ENCODE measurements at regions not wholly inside any gene's neighbourhood (a gene's known extent, or its start where the extent isn't known, plus 50 kb on each side); places are given as distances from the start of the nearest gene placed in this dataset.

DNA sequence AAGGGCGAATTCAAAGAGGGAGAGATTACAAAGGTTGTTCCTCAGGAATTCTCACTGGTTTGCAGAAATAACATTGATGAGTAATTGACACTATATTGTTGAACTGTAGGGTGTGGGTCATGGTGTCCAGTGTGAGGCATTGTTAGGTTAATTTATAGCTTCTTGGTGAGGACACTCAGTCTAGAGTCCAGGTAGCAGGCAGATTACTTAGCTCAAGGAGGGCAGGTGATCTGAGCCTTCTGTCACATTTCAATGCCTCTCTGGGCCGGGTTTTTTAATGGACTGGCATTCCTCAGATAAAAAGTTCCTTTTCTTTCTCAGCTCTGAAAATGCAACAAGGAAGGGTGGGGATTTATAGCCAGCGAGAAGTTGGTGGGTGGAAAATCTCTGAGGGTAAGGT is 194.2 kb upstream of the PROK2 start:
- Histone ChIP-seq H3K9me2 (ENCODE audit: insufficient read depth) (no peaks in the 10 kb centered on the region), H3K4me2 (no peak overlapping the region), H4K20me1 (ENCODE audit: insufficient read depth) (no peaks in the 10 kb centered on the region), H3F3A (ENCODE audit: insufficient read depth, low read depth) (no peaks in the 10 kb centered on the region), H3K27ac (no peak overlapping the region), H3K79me2 (ENCODE audit: low read depth) (no peaks in the 10 kb centered on the region), H3K4me1 (replicated peaks; ENCODE audit: insufficient read depth) (no peaks in the 10 kb centered on the region), H3K27me3 (ENCODE audit: insufficient read depth, low read depth) (peaks cover 18% of the 10 kb centered on the region), H2AFZ (no peak overlapping the region), H3K36me3 (ENCODE audit: low read depth) (no peaks in the 10 kb centered on the region), H3K9me3 (ENCODE audit: insufficient read depth, low read depth) (no peaks in the 10 kb centered on the region), H3K4me3 (no peak overlapping the region)
- intact Hi-C loops (cut with micrococcal nuclease; ENCODE audit: unreplicated experiment) = no loop called here
- ChIA-PET CTCF (no interaction called here), POLR2A (ENCODE audit: unreplicated experiment) (no interaction called here)
- DNase-seq = no peak
- no TSS peak for BruUV-seq (replicated peaks)
- no peak for TF ChIP-seq EZH2 (IDR thresholded peaks at IDR 0.05; ENCODE audit: low read depth)
- TF ChIP-seq, protein P1, sequence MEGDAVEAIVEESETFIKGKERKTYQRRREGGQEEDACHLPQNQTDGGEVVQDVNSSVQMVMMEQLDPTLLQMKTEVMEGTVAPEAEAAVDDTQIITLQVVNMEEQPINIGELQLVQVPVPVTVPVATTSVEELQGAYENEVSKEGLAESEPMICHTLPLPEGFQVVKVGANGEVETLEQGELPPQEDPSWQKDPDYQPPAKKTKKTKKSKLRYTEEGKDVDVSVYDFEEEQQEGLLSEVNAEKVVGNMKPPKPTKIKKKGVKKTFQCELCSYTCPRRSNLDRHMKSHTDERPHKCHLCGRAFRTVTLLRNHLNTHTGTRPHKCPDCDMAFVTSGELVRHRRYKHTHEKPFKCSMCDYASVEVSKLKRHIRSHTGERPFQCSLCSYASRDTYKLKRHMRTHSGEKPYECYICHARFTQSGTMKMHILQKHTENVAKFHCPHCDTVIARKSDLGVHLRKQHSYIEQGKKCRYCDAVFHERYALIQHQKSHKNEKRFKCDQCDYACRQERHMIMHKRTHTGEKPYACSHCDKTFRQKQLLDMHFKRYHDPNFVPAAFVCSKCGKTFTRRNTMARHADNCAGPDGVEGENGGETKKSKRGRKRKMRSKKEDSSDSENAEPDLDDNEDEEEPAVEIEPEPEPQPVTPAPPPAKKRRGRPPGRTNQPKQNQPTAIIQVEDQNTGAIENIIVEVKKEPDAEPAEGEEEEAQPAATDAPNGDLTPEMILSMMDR (conservative IDR thresholded peaks at IDR 0.05) = no peak

DNA sequence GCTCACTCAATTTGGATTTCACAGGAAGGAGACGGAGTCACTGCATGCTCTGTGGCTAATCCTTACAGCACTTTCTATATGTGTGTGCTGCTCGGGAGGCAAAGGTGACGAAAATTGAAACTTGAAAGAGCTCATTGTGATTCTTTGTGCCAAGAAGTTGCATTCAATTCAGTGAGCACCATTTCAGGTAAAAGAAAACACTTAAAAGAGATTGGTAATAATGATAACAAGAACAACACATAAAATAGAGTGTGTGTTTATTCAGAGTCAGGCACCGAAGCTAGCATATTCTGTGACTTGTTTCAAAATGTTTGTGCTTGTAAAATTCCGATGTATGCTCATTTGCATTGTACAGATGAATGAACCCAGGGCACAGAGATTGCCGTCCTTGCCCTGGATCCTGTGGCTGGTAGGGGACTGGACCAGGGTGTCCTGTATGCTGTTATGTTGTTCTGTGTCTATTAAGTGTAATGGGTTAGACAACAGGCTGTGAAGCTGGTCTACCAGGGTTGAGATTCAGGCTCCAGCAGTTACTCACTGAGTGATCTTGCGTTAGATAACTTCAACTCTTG is 193.3 kb upstream of the PROK2 start:
- Histone ChIP-seq H3K36me3 (ENCODE audit: low read depth) (no peaks in the 10 kb centered on the region), H3F3A (ENCODE audit: insufficient read depth, low read depth) (no peaks in the 10 kb centered on the region), H3K27ac (no peak overlapping the region), H3K27me3 (ENCODE audit: insufficient read depth, low read depth) (peaks cover 18% of the 10 kb centered on the region), H2AFZ (no peak overlapping the region), H3K9me2 (ENCODE audit: insufficient read depth) (no peaks in the 10 kb centered on the region), H3K4me1 (replicated peaks; ENCODE audit: insufficient read depth) (no peaks in the 10 kb centered on the region), H3K79me2 (ENCODE audit: low read depth) (no peaks in the 10 kb centered on the region), H3K4me2 (no peak overlapping the region), H4K20me1 (ENCODE audit: insufficient read depth) (no peaks in the 10 kb centered on the region), H3K4me3 (no peak overlapping the region), H3K9me3 (ENCODE audit: insufficient read depth, low read depth) (no peaks in the 10 kb centered on the region)
- intact Hi-C loops (cut with micrococcal nuclease; ENCODE audit: unreplicated experiment) = no loop called here
- CTCF ChIA-PET = no interaction called here
- POLR2A ChIA-PET (ENCODE audit: unreplicated experiment) = no interaction called here
- BruUV-seq (replicated peaks) = no TSS peak
- no peak for DNase-seq
- TF ChIP-seq, protein P1 (conservative IDR thresholded peaks at IDR 0.05) = no peak
- TF ChIP-seq EZH2 (IDR thresholded peaks at IDR 0.05; ENCODE audit: low read depth) = no peak

DNA sequence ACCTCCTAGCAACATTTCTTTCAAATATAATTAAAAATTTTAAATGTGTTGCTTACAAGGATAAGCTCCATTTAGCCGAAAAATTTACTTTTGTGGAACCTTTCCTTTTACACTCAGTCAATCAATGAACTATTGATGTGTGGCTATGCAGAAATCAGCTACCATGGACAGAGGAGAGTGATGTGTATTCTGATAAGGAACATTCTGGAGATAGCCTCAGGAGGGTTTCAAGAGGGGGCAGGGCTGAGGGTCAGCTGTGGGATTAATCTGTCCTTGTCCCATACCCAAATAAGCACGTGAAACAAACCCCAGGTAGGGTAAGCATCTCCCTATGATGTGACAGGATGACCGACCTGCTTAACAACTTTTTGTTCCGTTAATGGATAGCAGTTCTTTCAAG is 192.6 kb upstream of the PROK2 start:
- TF ChIP-seq, protein P1 (conservative IDR thresholded peaks at IDR 0.05) = no peak
- TF ChIP-seq EZH2 (IDR thresholded peaks at IDR 0.05; ENCODE audit: low read depth) = no peak
- Histone ChIP-seq H3K4me1 (replicated peaks; ENCODE audit: insufficient read depth) (no peaks in the 10 kb centered on the region), H3F3A (ENCODE audit: insufficient read depth, low read depth) (no peaks in the 10 kb centered on the region), H3K9me2 (ENCODE audit: insufficient read depth) (no peaks in the 10 kb centered on the region), H3K27me3 (ENCODE audit: insufficient read depth, low read depth) (peaks cover 18% of the 10 kb centered on the region), H3K9me3 (ENCODE audit: insufficient read depth, low read depth) (no peaks in the 10 kb centered on the region), H4K20me1 (ENCODE audit: insufficient read depth) (no peaks in the 10 kb centered on the region), H3K36me3 (ENCODE audit: low read depth) (no peaks in the 10 kb centered on the region), H3K4me3 (no peak overlapping the region), H3K4me2 (no peak overlapping the region), H3K27ac (no peak overlapping the region), H3K79me2 (ENCODE audit: low read depth) (no peaks in the 10 kb centered on the region), H2AFZ (no peak overlapping the region)
- ChIA-PET POLR2A (ENCODE audit: unreplicated experiment) (no interaction called here), CTCF (no interaction called here)
- DNase-seq = no peak
- intact Hi-C loops (cut with micrococcal nuclease; ENCODE audit: unreplicated experiment) = no loop called here
- BruUV-seq (replicated peaks) = no TSS peak
